ENCODE measurements at regions not wholly inside any gene's neighbourhood (a gene's known extent, or its start where the extent isn't known, plus 50 kb on each side); places are given as distances from the start of the nearest gene placed in this dataset.

GRCh38 chr9:119924736-119925135 is 555.5 kb upstream of the BRINP1 start:
- TF ChIP-seq EZH2phosphoT487 (IDR thresholded peaks at IDR 0.05; ENCODE audit: low read depth): no peak
- TF ChIP-seq CTCF (IDR thresholded peaks at IDR 0.05; ENCODE audit: low read depth, low read length): no peak

Data from OCI-LY3 (cell line).